Right lobe of liver (tissue), 4 donors: ENCODE measurements at regions not wholly inside any gene's neighbourhood (a gene's known extent, or its start where the extent isn't known, plus 50 kb on each side); places are given as distances from the start of the nearest gene placed in this dataset.

Experiments used
- CTCF ChIP-seq, 4 donors: fragments of 200-600 bp in 3 of 4; fragments of 450-650 bp in 1 of 4; IDR thresholded peaks; one replicate each; pipeline versions ENCODE4 v1.5.1 to v1.8.0; 2016 to 2022; ENCODE audit warnings: antibody characterized with exemption in 4 of 4, mild to moderate bottlenecking in 2 of 4
- POLR2A ChIP-seq: fragments of 450-650 bp; IDR thresholded peaks from one replicate; pipeline ENCODE4 v1.6.1; 2017; ENCODE audit warnings: antibody characterized with exemption, mild to moderate bottlenecking
- donor health status: DM: no; HTN: no; CAD: no.
- donor health status: DM: no; HTN: no; CAD: no.
- donor health status: DM: no; HTN: yes; CAD: no.

- TF ChIP-seq CTCF (IDR thresholded peaks at IDR 0.05) (no peak), POLR2A (no peak)
Measured at GRCh38 chr4:182973511-182973911, 56.3 kb upstream of the DCTD start.
